GM18873 (cell line): ENCODE measurements at regions not wholly inside any gene's neighbourhood (a gene's known extent, or its start where the extent isn't known, plus 50 kb on each side); places are given as distances from the start of the nearest gene placed in this dataset.

Experiments
- ATAC-seq: cut with Tn5 transposase; IDR thresholded peaks from one replicate; pipeline ENCODE4 v1.9.1; 2021; ENCODE audit warnings: mild to moderate bottlenecking, moderate library complexity, moderate number of reproducible peaks; ENCODE audit not compliant: unreplicated experiment, low FRiP score

DNA sequence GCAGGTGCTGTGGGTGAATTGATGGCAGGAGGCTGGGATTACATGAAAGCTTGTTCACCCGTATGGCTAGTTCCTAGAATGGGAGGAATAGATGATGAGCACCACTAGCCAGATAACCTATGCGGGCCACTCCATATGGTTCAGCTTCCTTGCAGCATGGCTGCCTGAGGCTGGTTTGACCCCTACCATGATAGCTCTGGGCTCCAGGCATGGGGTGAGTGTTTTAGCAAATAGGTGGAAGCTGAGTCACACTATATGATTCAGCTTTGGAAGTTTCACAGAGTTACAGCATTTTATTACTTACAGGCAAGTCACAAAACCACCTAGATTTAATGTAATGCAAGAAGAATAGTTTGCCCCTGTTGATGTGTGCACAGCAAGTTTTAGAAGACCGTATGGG lies 603.2 kb downstream of the STIM2 start:
- no peak for ATAC-seq

DNA sequence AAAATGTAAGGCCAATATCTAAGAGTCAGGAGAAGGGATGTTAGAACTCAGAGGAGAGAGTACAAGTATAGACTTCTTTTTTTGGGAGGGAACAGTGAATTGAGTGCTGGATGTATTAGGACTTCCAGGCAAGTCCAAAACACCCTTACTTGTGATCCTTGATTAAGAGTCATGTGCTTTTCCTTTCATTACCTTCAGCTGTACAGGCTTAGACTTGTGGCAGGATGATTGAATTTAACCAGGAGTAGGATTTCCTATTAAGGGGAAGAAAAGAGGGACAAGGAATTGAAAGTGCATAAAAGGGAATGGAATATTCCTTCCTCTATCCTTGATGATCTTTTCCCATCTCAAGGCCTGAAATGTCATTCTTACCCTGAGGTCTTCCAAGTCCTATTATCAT lies 606.7 kb downstream of the STIM2 start:
- ATAC-seq: no peak

DNA sequence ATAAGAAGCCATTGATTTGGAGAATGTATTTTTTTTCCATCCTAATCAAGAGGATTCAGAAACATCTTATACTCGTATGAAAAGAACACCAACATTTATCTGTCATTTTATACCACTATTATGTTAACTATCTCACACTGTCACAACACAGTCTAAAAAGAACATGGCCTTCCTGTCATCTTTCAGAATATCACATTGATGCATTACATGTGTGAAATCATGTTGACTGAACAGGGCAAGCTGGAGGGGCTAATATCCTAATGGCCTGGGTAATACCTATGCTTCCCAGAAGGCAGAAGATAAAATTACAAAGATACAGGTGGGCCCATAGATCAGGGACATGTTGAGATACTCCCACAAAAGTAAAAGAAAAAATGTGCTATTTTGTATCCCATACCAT lies 611.7 kb downstream of the STIM2 start:
- no peak for ATAC-seq

DNA sequence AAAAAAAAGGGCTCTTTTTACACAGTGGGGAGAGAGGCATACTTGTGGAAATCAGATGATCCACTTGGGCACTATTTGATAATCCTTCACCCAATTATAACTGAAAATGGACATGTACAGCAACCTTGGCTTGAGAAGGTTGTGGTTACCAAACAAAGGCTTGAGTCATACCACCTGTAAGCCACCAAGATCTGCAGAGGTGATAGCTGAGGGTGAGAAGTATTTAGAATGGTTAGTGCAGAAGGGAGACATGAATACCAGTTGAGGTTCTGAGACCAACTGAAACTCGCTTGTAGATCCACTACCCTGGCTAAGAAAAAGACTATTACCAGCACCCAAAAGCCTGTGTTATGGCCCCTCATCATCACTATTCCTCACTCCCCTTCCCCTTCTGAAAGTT lies 614.0 kb downstream of the STIM2 start:
- no peak for ATAC-seq

DNA sequence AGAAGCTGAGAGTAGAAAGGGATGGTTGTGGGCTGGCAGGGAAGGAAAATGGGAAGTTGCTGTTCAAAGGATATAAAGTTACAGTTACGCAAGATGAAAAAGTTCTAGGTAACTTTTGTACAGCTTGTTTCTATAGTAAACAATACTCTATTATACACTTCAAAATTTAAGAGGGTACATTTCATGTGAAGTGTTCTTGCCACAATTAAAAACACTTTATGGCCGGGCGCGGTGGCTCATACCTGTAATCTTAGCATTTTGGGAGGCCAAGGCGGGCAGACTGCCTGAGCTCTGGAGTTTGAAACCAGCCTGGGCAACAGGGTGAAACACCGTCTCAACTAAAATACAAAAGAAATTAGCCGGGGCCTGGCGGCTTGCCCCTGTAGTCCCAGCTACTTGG lies 623.6 kb downstream of the STIM2 start:
- no peak for ATAC-seq

DNA sequence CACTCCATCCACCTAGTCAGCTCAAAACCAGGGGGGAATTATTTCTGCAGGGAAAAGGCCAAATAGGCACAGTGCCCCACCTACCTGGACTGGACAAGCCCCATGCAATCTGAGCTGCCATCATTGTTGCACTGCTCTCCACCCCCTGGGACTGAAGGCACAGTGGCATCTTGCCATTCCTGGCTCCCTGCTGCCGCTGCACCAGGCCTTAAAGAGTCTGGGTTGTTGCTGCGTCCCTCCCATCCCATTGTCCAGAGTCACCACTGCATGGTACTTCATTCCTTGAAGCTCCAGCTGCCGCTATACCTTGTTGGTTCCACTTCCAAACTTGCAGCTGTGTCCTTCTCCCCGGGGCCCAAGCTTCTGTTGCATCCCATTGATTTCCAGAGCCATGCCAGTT lies 629.7 kb downstream of the STIM2 start:
- ATAC-seq: no peak

DNA sequence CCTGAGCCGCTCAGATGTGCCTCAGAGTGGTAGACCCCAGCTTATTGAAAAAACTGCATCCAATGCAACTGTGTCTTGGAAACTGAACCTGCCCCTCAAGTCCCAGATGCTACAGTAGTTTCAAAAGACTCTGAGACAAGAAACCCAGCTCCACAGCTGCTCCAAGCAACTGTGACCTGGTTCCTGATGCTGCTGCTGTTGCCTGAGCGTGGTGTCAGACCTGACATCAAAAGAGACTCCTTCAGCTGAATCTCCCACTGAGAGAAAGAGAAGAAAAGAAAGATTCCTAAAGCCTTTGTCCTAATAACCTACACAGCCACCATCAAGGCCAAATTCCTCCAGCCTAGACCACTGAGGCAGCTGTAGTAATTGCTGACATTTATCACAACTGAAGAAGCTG lies 630.1 kb downstream of the STIM2 start:
- ATAC-seq: no peak

DNA sequence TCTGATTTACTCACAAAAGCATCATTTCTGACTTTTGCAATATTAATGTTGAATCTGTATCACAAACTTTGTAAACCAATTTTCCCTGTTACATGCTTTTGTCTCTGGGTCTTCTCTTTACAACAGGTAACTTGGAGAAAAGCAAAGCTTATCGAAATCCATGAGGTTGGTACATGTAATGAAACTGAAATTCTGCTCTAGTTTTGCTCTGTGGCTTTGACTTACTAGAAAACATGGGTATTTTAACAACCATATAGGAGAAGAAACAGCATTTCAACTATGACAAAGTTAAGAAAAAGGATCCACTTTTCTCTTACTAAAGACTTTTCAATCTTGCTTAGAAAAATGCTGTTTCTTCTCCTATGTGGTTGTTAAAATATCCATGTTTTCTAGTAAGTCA lies 645.8 kb downstream of the STIM2 start:
- ATAC-seq: no peak

DNA sequence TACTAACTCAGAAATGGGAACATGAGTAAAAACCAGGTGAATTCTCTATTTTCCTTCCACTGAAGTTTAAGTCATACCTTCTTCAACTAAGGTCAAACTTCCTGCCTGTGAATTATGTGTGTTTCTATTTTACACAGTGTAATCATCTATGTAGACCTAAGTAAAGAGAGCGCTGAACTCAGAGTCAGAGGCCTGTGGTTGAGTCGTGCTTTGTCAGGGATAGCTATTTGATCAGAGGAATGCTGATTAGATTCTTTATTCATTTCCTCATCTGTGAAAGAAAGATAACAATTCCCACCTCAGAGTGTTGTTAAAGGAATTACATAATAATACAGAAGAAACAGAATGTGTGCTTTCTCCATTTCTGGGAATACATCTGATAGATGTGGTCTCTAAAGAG lies 654.1 kb downstream of the STIM2 start:
- ATAC-seq: no peak

DNA sequence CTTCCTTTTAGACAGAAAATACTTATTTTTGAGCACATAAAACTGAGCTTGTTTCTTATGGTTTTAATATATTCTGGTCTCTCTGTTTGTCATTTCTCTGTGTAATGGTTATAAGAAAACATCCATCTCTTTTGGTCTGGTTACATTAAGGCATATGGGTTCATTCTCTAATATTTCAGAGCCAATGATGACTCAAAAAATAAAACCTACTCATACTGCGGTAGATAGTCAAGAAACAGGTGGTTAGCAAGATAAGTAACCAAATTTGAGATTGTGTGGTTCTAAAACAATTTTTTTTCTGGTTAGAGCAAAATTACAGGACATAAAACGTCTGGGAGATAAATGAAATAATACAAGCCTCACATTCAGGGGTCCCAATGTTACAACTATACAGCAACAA lies 654.5 kb downstream of the STIM2 start:
- no peak for ATAC-seq

DNA sequence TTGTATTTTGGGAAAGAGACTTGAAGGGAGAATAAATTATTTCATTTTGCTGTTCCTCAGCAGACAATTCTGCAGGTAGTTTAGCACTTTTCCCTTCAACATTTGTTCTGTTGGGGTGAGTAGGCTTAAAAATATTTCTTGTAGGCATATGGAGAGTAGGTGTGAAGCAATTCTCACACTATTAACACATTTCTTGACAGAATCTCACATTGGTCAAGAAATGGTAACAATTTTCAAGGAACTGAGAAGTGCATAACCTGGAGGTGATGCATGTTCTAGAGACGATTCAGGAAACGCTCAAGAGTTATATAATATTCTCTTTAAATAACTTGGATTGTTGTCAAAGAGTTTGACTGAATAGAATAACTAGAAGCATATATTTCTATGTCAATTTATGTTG lies 658.2 kb downstream of the STIM2 start:
- ATAC-seq: no peak

DNA sequence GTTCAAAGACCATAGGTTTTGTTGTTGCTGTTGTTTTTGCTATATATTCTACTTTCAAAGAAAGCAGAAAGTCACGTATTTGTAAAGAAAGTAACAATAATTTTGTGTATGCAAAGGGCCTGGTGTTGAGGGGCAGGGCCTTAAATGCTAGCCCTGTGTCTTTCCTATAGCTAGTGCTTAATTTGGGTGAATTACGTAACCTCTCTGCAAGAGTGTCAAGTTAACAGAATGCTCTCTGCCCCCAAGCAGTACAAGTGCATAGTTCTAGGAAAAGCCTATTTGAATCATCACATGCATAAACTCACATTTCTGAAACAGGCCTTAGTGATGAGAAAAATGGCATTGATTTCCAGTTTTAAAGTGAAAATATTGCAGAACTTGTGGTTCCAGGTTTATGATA lies 663.6 kb downstream of the STIM2 start:
- no peak for ATAC-seq

DNA sequence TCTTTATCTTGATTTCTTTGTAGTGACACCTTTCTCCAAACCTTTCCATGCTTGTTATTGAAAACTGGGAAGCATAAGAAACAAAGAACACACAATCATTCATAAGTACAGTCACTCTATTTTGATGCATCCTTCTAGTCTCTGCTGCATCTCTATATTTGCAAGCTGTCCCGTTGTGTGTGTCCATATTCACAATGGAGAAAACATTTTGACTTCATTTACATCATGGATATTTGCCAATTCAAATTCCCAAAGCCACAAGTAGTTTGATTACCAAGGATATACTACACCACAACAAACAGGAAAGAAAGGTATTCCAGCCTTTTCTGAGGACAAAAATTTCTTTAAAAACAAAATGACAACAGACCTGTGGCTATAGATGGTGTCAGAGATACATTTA lies 673.8 kb downstream of the STIM2 start:
- ATAC-seq: no peak

DNA sequence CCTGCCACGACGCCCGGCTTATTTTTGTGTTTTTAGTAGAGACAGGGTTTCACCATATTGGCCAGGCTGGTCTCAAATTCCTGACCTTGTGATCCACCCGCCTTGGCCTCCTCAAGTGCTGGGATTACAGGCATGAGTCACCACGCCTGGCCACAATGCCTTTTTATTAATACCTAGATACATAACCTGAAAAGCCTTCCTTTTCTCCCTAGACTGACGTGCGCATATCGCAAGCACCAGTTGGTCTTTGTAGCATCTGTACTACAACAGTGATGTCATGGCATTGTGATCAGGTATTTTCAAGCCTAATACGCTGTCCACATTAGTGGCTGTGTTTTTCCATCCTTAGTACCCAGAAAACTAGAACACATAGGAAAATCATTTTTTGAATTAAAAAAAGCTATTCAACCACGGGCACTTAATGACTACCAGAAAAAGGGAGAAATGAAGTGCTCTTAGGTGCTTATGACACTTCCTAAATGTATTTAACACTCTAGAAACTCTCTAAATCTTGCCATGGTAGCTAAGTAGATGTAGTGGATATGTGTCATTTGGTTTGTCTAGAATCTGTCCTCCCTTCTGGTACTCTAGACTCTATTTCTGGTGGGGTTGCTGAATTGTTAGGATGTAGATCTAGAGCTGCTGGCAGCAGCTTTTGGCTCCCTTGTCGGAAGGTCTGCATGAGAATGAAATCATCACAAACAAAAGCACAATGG lies 707.8 kb downstream of the STIM2 start:
- ATAC-seq: no peak

DNA sequence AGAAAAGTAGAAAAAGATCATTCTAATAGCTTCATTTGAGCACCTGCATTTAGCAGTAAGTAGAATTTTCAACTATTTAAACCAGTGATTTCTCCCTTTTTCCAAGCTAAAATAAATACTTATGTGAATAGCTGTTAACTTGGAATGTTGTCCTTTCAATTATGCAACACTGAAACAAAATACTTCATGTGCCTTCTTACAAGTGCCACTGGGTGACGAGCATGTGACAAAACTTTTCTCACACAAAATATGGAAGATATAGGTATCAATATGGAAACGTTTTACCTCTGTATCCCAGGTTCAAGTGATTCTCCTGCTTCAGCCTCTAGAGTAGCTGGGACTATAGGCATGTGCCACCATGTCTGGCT lies 708.3 kb downstream of the STIM2 start:
- ATAC-seq: no peak

DNA sequence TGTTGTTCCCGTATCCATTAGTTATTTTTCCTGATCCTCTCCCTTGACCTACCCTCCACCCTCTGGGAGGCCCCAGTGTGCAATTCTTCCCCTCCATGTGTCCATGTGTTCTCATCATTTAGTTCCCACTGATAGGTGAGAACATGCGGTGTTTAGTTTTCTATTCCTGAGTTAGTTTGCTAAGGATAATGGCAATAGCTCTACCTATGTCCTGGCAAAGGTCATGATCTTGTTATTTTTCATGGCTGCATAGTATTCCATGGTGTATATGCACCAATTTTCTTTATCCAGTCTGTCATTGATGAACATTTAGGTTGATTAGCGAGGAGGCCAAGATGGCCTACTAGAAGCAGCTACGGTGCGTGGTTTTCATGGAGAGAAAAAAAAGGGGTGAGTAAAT lies 714.1 kb downstream of the STIM2 start:
- ATAC-seq: no peak

DNA sequence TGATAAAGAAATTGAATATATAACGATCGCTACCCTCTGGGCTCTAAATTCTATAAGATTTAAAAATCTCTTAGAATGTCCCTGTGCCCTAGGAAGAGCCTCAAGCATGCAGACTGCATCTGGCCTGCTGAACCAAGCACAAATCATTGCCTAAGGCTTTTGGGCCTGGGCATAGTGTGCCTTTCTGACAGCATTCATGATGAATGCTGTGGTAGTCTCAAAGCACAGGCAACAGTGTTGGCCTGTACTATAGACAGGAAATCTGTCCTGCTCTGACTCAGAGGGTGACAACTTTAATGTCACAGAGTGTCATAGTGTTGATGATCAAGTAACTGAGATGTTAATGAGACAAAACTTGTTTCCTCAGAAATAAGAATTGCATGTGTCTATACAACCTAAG lies 717.3 kb downstream of the STIM2 start:
- ATAC-seq: no peak

DNA sequence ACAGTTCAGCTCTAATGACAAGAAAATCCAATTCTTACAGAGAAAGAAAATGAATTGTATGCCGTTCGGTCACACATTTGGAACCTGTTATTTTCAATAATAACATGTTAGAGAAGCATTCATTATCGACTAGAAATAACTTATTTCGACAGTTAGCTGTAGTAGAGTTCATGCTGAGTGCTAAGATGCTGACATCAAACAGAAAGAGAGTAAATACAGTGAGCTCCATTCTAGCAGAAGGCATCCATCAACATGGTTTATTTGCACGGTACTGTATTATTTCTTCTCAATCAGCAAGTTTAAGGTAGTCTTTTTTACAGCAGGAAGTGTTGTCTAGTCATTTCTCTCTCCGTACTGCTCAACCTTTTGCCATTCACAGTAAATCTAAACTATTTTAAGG lies 732.1 kb downstream of the STIM2 start:
- no peak for ATAC-seq

DNA sequence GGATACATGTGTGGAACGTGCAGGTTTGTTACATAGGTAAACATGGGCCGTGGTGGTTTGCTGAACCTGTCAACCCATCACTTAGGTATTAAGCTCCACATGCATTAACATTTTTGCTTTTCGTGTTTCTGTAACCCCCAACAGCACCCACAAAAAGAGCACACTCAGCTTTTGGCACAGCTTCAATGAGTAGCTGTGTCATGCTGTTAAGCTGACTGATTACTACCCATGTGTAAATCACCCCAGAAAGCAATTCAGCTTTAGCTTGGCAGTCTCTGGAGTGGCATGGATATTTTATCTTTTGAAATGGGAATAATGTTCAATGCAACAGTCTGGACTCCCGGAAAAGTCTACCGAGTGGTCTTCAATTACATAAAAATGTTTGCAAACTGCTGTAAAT lies 734.3 kb downstream of the STIM2 start:
- ATAC-seq: no peak

DNA sequence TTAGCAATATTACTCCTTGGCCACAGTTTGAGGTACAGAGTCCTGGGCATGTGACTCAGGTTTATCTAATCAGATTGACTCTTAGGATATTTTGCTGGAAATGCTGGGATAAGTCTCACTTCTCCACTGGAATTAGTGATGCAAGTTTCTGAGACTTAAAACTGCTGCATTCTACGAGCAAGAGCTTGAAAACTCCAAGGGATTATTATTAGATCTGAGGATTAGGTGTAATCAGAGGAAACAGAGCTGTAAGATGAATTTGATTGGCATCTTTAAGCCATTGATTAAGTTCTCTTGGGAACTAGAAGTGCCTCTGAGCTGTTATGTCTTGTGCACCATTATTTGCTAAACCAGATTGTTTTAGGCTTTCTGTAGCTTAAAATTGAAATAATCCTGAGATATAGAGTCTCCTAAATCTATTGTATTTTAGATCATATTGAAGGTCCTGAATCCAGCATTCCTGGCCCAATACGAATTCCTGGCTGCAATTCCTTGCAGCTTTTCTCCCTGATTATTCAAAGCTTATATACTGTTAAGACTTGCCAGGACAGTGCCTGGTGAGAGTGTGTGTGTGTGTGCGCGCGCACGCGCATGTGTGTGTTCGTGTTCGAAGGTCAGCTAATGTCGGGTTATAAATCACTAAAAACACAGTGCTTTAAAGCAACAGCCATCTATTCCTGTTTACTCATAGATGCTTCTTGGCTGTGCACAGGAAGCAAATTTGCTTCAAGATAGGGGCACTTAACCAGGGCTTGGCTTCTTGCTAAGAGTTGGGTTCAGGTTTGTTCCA lies 735.1 kb downstream of the STIM2 start:
- ATAC-seq: no peak

DNA sequence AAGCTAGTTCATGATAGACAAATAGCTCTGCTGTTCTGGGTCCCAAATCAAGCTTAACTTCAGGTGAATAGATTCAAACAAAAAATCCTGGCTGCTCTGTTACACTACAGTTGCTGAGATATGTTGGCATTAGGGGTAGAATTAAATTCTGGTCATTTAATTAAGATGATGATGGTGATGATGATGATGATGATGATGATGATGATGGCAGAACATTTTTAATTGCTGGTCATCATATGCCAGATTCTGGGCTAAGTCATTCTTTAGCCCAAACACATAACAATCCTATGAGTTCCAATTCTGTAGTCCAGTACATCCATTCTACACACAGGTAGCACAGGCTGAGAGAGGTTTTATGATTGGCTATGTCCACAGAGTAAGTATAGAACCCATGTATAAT lies 741.5 kb downstream of the STIM2 start:
- no peak for ATAC-seq

DNA sequence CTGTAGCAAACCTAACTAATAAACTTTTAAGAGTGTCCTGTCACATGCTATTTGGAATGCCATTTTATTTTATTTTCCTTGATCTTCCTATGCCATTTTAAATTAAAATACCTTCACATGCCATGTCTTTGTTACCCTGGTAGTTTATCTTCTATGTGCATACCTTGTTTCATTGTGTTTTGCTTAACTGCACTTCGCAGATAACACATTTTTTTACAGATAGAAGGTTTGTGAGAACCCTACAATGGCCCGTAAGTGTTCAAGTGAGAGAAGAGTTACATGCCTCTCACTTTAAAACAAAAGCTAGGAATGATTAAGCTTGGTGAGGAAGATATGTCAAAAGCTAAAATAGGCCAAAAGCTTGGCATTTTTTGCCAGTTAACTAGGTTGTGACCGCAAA lies 744.1 kb downstream of the STIM2 start:
- no peak for ATAC-seq
